Liver (tissue), 8 donors: ENCODE measurements at regions not wholly inside any gene's neighbourhood (a gene's known extent, or its start where the extent isn't known, plus 50 kb on each side); places are given as distances from the start of the nearest gene placed in this dataset.

ENCODE experiments used
- DNase-seq: peaks from one replicate; pipeline ENCODE4 v3.0.0-alpha.2; 2017; ENCODE audit warnings: low spot score
- H3K27ac ChIP-seq, 2 donors: one replicate each; pipeline ENCODE4 v1.7.0; 2013; ENCODE audit warnings: inconsistent platforms in 2 of 2, low read length in 2 of 2, control low read depth in 1 of 2, low read depth in 1 of 2, mild to moderate bottlenecking in 1 of 2
- H3K27me3 ChIP-seq, 4 donors: one replicate each; pipeline versions ENCODE4 v1.6.1 to v1.7.0; 2013; ENCODE audit warnings: low read length in 3 of 4, inconsistent platforms in 1 of 4, mild to moderate bottlenecking in 1 of 4, moderate library complexity in 1 of 4; ENCODE audit not compliant: control insufficient read depth in 4 of 4, insufficient read depth in 4 of 4
- H3K36me3 ChIP-seq, 4 donors: one replicate each; pipeline versions ENCODE4 v1.6.1 to v1.7.0; 2013; ENCODE audit warnings: low read length in 3 of 4, mild to moderate bottlenecking in 3 of 4, low read depth in 1 of 4, moderate library complexity in 1 of 4; ENCODE audit not compliant: control insufficient read depth in 4 of 4, insufficient read depth in 3 of 4
- H3K4me1 ChIP-seq, 4 donors: one replicate each; pipeline versions ENCODE4 v1.6.1 to v1.7.0; 2013; ENCODE audit warnings: low read length in 3 of 4, mild to moderate bottlenecking in 3 of 4, moderate library complexity in 1 of 4; ENCODE audit not compliant: control insufficient read depth in 4 of 4, insufficient read depth in 4 of 4
- H3K4me3 ChIP-seq, 3 donors: one replicate each; pipeline versions ENCODE4 v1.6.1 to v1.7.0; 2013; ENCODE audit warnings: low read length in 3 of 3, control low read depth in 1 of 3, low read depth in 1 of 3, mild to moderate bottlenecking in 1 of 3
- H3K9ac ChIP-seq, 2 donors: one replicate each; pipeline ENCODE4 v1.7.0; 2013; ENCODE audit warnings: low read length in 2 of 2, mild to moderate bottlenecking in 2 of 2, moderate library complexity in 2 of 2, control low read depth in 1 of 2, low read depth in 1 of 2
- H3K9me3 ChIP-seq, 4 donors: one replicate each; pipeline versions ENCODE4 v1.6.1 to v1.7.0; 2013; ENCODE audit warnings: low read length in 3 of 4; ENCODE audit not compliant: control insufficient read depth in 4 of 4
- CTCF ChIP-seq: fragments of 150-350 bp; IDR thresholded peaks from 2 replicates; pipeline ENCODE4 v1.5.1; 2017; ENCODE audit warnings: improper control_type of control experiment, low read depth, low read length; ENCODE audit not compliant: missing input control
- FOXA1 ChIP-seq: IDR thresholded peaks from 2 replicates; pipeline ENCODE4 v1.6.1; 2016; ENCODE audit warnings: antibody characterized with exemption
- GABPA ChIP-seq, 2 donors: IDR thresholded peaks in 1 of 2; conservative IDR thresholded peaks in 1 of 2; 2 replicates each; pipeline ENCODE4 v1.6.1; 2016; ENCODE audit warnings: antibody characterized with exemption in 2 of 2, mild to moderate bottlenecking in 1 of 2, moderate library complexity in 1 of 2
- HNF4A ChIP-seq, 2 donors: conservative IDR thresholded peaks; 2 replicates each; pipeline ENCODE4 v1.6.1; 2016; ENCODE audit warnings: antibody characterized with exemption in 2 of 2, mild to moderate bottlenecking in 2 of 2
- HNF4G ChIP-seq: IDR thresholded peaks from 2 replicates; pipeline ENCODE4 v1.6.1; 2016; ENCODE audit warnings: antibody characterized with exemption
- JUND ChIP-seq, 2 donors: IDR thresholded peaks; 2 replicates each; pipeline ENCODE4 v1.6.1; 2016; ENCODE audit warnings: antibody characterized with exemption in 2 of 2
- NR2F2 ChIP-seq: IDR thresholded peaks from 2 replicates; pipeline ENCODE4 v1.6.1; 2016; ENCODE audit warnings: antibody characterized with exemption
- RAD21 ChIP-seq, 2 donors: IDR thresholded peaks; 2 replicates each; pipeline ENCODE4 v1.6.1; 2016; ENCODE audit warnings: antibody characterized with exemption in 2 of 2, mild to moderate bottlenecking in 2 of 2
- REST ChIP-seq: IDR thresholded peaks from 2 replicates; pipeline ENCODE4 v1.6.1; 2016; ENCODE audit warnings: antibody characterized with exemption, mild to moderate bottlenecking
- SP1 ChIP-seq: IDR thresholded peaks from 2 replicates; pipeline ENCODE4 v1.6.1; 2018; ENCODE audit warnings: antibody characterized with exemption, mild to moderate bottlenecking
- TAF1 ChIP-seq: conservative IDR thresholded peaks from 2 replicates; pipeline ENCODE4 v1.6.1; 2016; ENCODE audit warnings: antibody characterized with exemption, mild to moderate bottlenecking
- YY1 ChIP-seq: IDR thresholded peaks from 2 replicates; pipeline ENCODE4 v1.6.1; 2016; ENCODE audit warnings: antibody characterized with exemption, mild to moderate bottlenecking
- ZBTB33 ChIP-seq: IDR thresholded peaks from 2 replicates; pipeline ENCODE4 v1.6.1; 2016; ENCODE audit warnings: antibody characterized with exemption
- WGBS: extraction: QIAGEN DNeasy Blood & Tissue Kit; methylation state at CpG from one replicate; pipeline ENCODE4 v1.1.7; 2013; 5-methylcytosine and 5-hydroxymethylcytosine counted together
- donor health status: healthy.
- donor health status: healthy.
- donor health status: healthy.
- donor health status: healthy.
- donor health status: healthy.

DNA sequence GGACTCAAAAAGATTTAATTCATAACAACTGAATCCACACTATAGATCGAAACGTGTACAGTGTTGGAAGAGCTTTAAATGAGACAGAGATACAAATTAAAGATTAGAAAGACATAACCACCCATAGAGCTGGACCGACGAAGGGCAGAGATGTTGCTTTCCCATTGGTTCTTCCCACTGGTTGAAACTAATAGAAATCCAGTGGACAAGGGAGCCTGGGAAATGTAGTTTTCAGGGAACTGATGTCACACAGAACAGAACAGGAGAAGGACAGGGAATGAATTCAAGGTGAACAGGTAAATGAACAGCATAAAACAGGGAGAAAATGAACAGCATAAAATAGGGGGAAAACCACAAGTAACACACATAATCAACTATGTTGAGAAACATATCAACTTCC, 328.7 kb downstream of the ZNF621 start:
- Histone ChIP-seq H3K27ac (no peak overlapping the region), H3K9me3 (no peaks in the 10 kb centered on the region), H3K27me3 (no peaks in the 10 kb centered on the region), H3K9ac (no peak overlapping the region), H3K36me3 (no peaks in the 10 kb centered on the region), H3K4me1 (no peaks in the 10 kb centered on the region), H3K4me3 (no peak overlapping the region)
- WGBS = 91% methylated on average over 4 of the region's 4 CpGs
- no peak for DNase-seq
- no peak for TF ChIP-seq JUND (IDR thresholded peaks at IDR 0.05)
- no peak for TF ChIP-seq HNF4G
- TF ChIP-seq FOXA1 = no peak
- TF ChIP-seq HNF4A (conservative IDR thresholded peaks at IDR 0.05) = no peak
- TF ChIP-seq ZBTB33 = no peak
- no peak for TF ChIP-seq SP1
- TF ChIP-seq REST = no peak
- TF ChIP-seq RAD21 (IDR thresholded peaks at IDR 0.05) = no peak
- no peak for TF ChIP-seq NR2F2
- TF ChIP-seq YY1 = no peak
- no peak for TF ChIP-seq GABPA (IDR thresholded peaks at IDR 0.05 in 1 of 2, conservative IDR thresholded peaks at IDR 0.05 in 1 of 2)
- no peak for TF ChIP-seq TAF1
- no peak for TF ChIP-seq CTCF

- no peak overlapping the region for H3K9ac ChIP-seq
- WGBS = 94% methylated on average over 1 of the region's 1 CpG
- H3K4me1 ChIP-seq = no peaks in the 10 kb centered on the region
- no peak overlapping the region for H3K27ac ChIP-seq
- DNase-seq = no peak
- TF ChIP-seq CTCF = no peak
- no peak for TF ChIP-seq HNF4G
- TF ChIP-seq TAF1 = no peak
- TF ChIP-seq RAD21 (IDR thresholded peaks at IDR 0.05) = no peak
- TF ChIP-seq YY1 = no peak
- H3K27me3 ChIP-seq = no peaks in the 10 kb centered on the region
- H3K4me3 ChIP-seq = no peak overlapping the region
- no peaks in the 10 kb centered on the region for H3K9me3 ChIP-seq
- H3K36me3 ChIP-seq = no peaks in the 10 kb centered on the region
Observed at GRCh38 chr3:40855871-40856270, 331.1 kb downstream of the ZNF621 start.
